HG03280 (cell line): ENCODE measurements at regions not wholly inside any gene's neighbourhood (a gene's known extent, or its start where the extent isn't known, plus 50 kb on each side); places are given as distances from the start of the nearest gene placed in this dataset.

Source experiments
- ATAC-seq: cut with Tn5 transposase; IDR thresholded peaks from one replicate; pipeline ENCODE4 v1.9.1; 2021; ENCODE audit warnings: mild to moderate bottlenecking, moderate library complexity; ENCODE audit not compliant: unreplicated experiment

- no peak for ATAC-seq
Measured at GRCh38 chr5:67451640-67452279, 255.2 kb upstream of the CD180 start.

- no peak for ATAC-seq
Measured at GRCh38 chr5:67447732-67448131, 251.1 kb upstream of the CD180 start.

DNA sequence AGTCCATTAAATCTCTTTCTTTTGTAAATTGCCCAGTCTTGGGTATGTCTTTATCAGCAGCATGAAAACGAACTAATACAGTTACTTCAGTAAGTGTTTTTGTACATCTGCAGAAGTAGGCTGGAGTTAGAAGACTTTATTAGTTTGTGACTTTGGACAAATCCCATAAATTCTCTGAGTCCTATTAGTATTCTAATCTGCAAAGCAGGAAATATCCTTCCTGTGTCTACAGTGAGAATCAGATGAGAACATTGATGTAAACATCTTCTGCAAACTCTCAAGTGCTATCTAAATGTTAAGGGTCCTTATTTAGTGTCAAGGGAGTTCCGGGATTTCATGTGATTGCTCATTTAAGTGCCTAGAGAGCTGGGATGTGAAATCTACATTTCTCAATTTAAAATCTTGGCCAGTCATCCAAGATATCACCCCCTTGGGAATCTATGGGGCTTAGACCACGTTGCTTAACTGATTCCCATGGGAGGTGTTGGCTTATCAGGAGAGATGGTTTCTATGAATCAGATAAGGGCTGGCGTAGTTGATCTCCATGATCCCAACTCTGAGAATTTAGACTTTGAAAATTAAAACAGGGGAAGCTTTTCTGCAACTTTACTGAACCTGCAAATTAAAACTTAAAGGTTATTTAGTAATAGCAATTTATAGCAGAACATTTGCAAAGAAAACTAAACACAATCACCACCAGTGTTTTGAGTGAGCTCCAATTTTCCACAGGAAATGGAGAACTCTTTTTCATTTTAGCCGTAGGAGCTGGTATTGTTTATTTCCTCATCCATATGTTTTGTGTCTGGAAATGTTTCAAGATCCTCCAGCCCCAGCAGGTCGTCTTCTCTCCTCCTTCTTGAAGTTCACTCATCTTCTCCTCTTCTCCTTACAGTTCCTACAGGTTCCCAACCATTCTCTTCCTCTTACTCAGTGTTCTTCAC lies 241.6 kb upstream of the CD180 start:
- no peak for ATAC-seq

- ATAC-seq = no peak
Measured at GRCh38 chr5:67435032-67435431, 238.4 kb upstream of the CD180 start.

DNA sequence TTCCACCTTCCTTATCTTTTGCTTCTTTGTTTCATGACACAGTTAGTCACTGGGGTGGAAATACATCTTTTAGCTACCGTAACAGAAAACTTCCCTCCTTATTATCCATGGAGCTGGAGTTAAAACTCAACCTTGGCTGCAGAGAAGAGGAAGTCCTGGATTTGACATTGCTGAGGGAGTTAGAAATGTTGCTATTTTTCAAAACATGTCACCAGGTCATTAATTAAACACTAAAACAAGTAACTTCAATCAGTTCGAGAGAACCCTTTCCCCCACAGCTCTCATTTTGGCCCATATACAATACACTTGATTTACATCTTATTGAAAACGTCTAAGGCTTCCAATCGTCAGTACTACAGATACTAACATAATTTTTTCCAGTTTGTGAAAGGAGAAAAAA lies 237.9 kb upstream of the CD180 start:
- no peak for ATAC-seq

- ATAC-seq = no peak
Measured at GRCh38 chr5:67432606-67433005, 236.0 kb upstream of the CD180 start.

DNA sequence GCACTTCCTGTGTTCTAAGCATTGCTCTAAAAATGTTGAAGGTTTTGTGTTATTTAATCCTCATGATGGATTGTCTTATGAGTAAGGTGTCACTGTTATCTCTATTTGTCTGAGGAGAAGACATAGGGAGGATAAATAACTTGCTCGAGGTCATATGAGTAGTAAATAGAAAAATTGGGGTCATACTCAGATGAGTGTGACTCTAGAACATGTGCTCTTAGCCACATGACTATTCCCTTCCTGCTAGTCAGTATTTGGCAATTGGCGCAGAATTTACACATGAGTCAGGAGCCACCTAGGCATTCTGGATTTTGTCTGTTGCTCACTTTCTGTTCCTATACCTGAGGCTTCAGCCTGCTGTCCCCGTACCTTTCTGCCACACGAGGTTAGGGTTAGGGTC lies 234.6 kb upstream of the CD180 start:
- ATAC-seq = no peak

GRCh38 chr5:67427850-67428298 lies 231.3 kb upstream of the CD180 start:
- ATAC-seq = no peak

DNA sequence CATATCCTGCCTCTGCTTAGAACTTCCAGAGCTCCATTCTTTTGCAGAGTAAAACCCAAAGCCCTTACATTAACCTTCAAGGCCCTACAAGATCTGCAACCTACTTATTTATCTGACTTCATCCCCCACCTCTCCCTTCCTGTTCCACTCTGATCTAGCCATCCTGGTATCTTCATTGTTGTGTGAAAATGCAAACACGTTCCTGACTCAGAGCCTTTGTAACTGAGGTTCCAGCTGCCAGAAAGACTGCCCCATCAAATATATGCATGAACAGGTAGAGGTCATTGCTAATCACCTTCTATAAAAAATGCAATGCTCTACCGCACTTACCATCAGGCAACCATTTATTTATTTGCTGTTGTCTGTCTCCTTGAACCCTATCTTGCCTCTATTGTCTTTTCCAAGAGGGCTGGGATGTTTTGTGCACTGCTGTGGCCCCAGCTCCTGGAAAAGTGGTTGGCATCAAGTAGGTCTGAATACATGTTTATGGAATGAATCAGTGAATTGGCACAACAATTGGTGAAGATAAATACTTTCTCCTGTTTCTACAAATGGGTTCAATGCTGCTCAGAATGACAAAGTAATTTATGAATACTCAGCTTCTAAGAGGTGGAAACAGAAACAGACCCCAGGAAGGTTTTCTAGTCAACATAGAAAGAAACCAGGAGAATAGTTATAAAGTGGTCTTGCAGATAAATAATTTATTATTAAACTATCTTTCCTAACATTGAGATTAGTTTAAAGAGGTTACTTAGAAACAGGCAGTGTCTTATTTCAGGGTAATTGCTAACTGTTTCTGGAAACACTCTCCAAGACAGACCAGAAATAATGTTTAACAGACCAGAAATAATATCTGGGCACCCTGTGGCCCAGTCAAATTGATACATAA lies 230.6 kb upstream of the CD180 start:
- no peak for ATAC-seq

DNA sequence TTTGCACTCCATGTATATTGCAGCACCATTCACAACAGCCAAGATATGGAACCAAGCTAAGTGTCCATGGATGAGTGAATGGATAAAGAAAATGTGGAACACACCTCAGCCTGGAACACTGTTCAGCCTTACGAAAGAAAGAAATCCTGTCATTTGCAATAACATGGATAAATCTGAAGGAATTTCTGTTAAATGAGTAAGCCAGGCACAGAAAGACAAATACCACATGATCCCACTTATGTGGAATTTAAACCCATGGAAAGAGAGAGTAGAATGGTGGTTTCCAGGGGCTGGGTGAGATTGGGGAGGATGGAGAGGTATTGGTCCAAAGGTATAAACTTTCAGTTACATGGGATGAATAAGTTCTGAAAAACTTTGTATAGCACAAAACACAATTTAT lies 228.9 kb upstream of the CD180 start:
- ATAC-seq = no peak

- ATAC-seq = no peak
Measured at GRCh38 chr5:67417839-67418238, 221.2 kb upstream of the CD180 start.

GRCh38 chr5:67416986-67417385 lies 220.4 kb upstream of the CD180 start:
- ATAC-seq = no peak

GRCh38 chr5:67416133-67416937 lies 219.7 kb upstream of the CD180 start:
- ATAC-seq = no peak

DNA sequence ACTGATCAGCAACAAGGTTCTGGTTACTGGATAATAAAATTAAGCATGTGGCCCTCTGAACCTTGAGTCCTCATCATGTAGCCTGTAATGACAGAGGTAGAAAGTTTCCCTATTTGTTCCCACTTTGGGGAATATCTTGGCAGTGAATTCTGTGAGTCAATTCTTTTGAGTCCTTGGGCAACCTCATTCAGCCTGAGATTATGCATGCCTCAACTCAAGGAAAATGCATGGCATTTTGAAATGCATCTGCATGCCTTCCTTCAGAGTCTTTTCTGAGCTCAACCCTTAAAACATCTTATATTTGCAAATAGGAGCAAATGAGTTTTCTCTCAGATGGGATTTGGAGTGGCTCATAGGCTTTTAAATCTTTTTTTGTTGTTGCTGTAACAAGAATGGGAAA lies 218.1 kb upstream of the CD180 start:
- ATAC-seq = no peak

GRCh38 chr5:67413721-67414120 lies 217.1 kb upstream of the CD180 start:
- ATAC-seq = no peak

DNA sequence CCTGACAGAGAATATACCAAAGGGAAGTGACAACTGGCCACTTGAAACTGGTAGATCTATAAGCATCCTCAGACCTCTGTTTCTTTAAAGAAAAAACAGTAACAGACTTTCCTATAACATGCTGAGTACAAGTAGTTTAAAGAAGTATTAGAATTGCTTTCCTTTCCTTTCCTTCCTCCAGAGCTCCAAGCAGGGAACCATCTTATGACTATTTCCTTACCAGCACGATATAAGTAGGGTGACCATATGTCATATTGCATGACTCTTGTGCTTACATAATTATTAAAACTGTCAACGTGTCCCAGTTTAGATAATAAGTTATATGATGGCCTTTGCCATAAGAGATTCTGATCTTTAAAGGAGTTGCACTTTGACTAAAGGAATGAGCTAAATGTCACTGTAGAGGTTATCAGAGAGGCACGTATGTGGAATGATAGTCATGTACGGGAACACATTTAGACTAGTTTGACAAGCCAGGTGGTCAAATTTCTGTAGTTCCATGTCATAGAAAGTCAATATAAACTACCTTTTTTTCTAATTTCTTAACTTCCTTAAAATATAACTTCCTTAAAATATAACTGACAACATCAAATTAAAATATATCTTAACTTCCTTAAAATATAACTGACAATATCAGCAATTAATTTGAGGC lies 212.7 kb upstream of the CD180 start:
- no peak for ATAC-seq

GRCh38 chr5:67407979-67408378 lies 211.4 kb upstream of the CD180 start:
- ATAC-seq = no peak

DNA sequence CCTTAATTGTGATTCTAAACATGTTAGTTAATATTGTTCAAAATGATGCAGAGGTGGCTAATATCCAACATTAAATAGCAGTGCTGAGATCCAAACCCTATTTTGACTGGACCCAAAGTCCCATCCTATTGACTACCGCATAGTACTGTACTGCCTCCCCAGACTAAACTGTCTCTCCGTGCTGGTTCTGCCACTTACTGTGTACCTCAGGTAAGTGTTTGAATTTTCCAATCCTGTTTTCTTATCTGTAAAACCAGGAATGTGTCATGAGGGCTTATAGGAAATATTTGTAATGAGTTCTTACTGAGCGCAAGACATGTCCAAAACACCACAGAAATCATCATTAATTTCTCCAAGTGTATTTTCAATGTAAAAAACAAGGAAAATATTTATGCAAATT lies 209.2 kb upstream of the CD180 start:
- no peak for ATAC-seq

DNA sequence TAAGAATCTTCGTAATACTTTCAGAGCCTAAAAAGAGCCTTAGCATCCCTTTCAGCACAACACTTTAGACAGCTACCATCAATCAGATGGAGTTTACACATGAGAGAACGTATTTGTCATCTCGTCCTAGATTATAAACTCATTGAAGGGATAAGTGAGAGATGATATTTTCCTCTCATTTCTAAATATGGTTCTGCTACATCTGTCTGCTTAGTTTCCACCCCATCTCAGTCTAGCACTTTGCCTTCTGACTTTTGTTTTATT lies 208.4 kb upstream of the CD180 start:
- ATAC-seq = no peak
